ENCODE measurements at regions not wholly inside any gene's neighbourhood (a gene's known extent, or its start where the extent isn't known, plus 50 kb on each side); places are given as distances from the start of the nearest gene placed in this dataset.

- no peak for DNase-seq (ENCODE audit: low spot score)
- Histone ChIP-seq H3K4me2 (ENCODE audit: low read length) (no peak overlapping the region), H3K79me2 (ENCODE audit: insufficient read depth, low read depth, low read length) (no peaks in the 10 kb centered on the region), H4K20me1 (ENCODE audit: insufficient read depth, low read length) (no peaks in the 10 kb centered on the region), H3K27ac (ENCODE audit: low read depth, low read length, poor library complexity, severe bottlenecking) (no peak overlapping the region), H3K4me1 (ENCODE audit: insufficient read depth, low read length, poor library complexity, severe bottlenecking) (no peaks in the 10 kb centered on the region), H3K36me3 (ENCODE audit: insufficient read depth, low read length) (no peaks in the 10 kb centered on the region), H3K9me3 (ENCODE audit: low read length) (no peaks in the 10 kb centered on the region), H3K4me3 (ENCODE audit: low read depth, low read length, poor library complexity, severe bottlenecking) (no peak overlapping the region), H3K9me2 (ENCODE audit: insufficient read depth, low read length) (no peaks in the 10 kb centered on the region), H2AFZ (ENCODE audit: low read length) (no peak overlapping the region)
- no peak for TF ChIP-seq CTCF (conservative IDR thresholded peaks at IDR 0.05; ENCODE audit: low read length)
- no peak for TF ChIP-seq EZH2phosphoT487 (IDR thresholded peaks at IDR 0.05; ENCODE audit: borderline replicate concordance, low read depth, low read length)
- CTCF ChIA-PET (ENCODE audit: unreplicated experiment) = no interaction called here
- intact Hi-C loops (cut with micrococcal nuclease; ENCODE audit: unreplicated experiment) = no loop called here
- BruUV-seq (replicated peaks) = no TSS peak
- POLR2A ChIA-PET = interaction anchor here (0.5 to 0.6 kb wide), 2 partner anchors 38 to 219 kb away, joined by 3 to 4 read pairs; no protein-coding TSS in a partner anchor
Measured at GRCh38 chr2:212902421-212902820, 249.0 kb downstream of the IKZF2 start.

GRCh38 chr2:212901604-212902275 lies 249.7 kb downstream of the IKZF2 start:
- no peaks in the 10 kb centered on the region for H4K20me1 ChIP-seq (ENCODE audit: insufficient read depth, low read length)

More at GRCh38 chr2:212901604-212902275, 249.7 kb downstream of the IKZF2 start:
- Histone ChIP-seq H3K36me3 (ENCODE audit: insufficient read depth, low read length) (no peaks in the 10 kb centered on the region), H2AFZ (ENCODE audit: low read length) (no peak overlapping the region), H3K4me3 (ENCODE audit: low read depth, low read length, poor library complexity, severe bottlenecking) (no peak overlapping the region), H3K9me3 (ENCODE audit: low read length) (no peaks in the 10 kb centered on the region), H3K4me2 (ENCODE audit: low read length) (no peak overlapping the region), H3K27ac (ENCODE audit: low read depth, low read length, poor library complexity, severe bottlenecking) (no peak overlapping the region), H3K4me1 (ENCODE audit: insufficient read depth, low read length, poor library complexity, severe bottlenecking) (no peaks in the 10 kb centered on the region), H3K79me2 (ENCODE audit: insufficient read depth, low read depth, low read length) (no peaks in the 10 kb centered on the region), H3K9me2 (ENCODE audit: insufficient read depth, low read length) (no peaks in the 10 kb centered on the region)
- POLR2A ChIA-PET = interaction anchor here (0.5 to 0.6 kb wide), 2 partner anchors 38 to 220 kb away, joined by 3 to 4 read pairs; no protein-coding TSS in a partner anchor
- no peak for DNase-seq (ENCODE audit: low spot score)
- BruUV-seq (replicated peaks) = no TSS peak
- CTCF ChIA-PET (ENCODE audit: unreplicated experiment) = no interaction called here
- intact Hi-C loops (cut with micrococcal nuclease; ENCODE audit: unreplicated experiment) = no loop called here
- TF ChIP-seq CTCF (conservative IDR thresholded peaks at IDR 0.05; ENCODE audit: low read length) = no peak
